HFFc6 (cell line): ENCODE measurements at regions not wholly inside any gene's neighbourhood (a gene's known extent, or its start where the extent isn't known, plus 50 kb on each side); places are given as distances from the start of the nearest gene placed in this dataset.

Experiments
- DNase-seq: peaks from one replicate; pipeline ENCODE4 v3.0.0-alpha.2; 2018
- H3K27ac Mint-ChIP-seq: 2 replicates; pipeline ENCODE4 v1.8.0; 2020; ENCODE audit warnings: mild to moderate bottlenecking, mixed read lengths
- H3K27me3 Mint-ChIP-seq: 2 replicates; pipeline ENCODE4 v1.8.0; 2021; ENCODE audit warnings: mild to moderate bottlenecking, moderate library complexity, mixed read lengths; ENCODE audit not compliant: insufficient read depth
- H3K36me3 Mint-ChIP-seq: 2 replicates; pipeline ENCODE4 v1.8.0; 2021; ENCODE audit warnings: low read depth, mixed read lengths
- H3K4me1 Mint-ChIP-seq: 2 replicates; pipeline ENCODE4 v1.8.0; 2020; ENCODE audit warnings: low read depth, mixed read lengths
- H3K4me3 Mint-ChIP-seq: 2 replicates; pipeline ENCODE4 v1.8.0; 2020; ENCODE audit warnings: mild to moderate bottlenecking, moderate library complexity, mixed read lengths
- H3K9me3 Mint-ChIP-seq: 2 replicates; pipeline ENCODE4 v1.8.0; 2020; ENCODE audit warnings: mild to moderate bottlenecking, mixed read lengths
- CTCF ChIP-seq: fragments of 200-600 bp; sonication (generic); IDR thresholded peaks from 2 replicates; pipeline ENCODE4 v1.5.0; 2021; ENCODE audit warnings: antibody characterized with exemption, mild to moderate bottlenecking

- Mint-ChIP-seq H3K9me3 (no peaks in the 10 kb centered on the region), H3K27ac (no peak overlapping the region), H3K36me3 (no peaks in the 10 kb centered on the region), H3K4me3 (no peak overlapping the region), H3K27me3 (peaks cover 14% of the 10 kb centered on the region), H3K4me1 (no peaks in the 10 kb centered on the region)
- no peak for DNase-seq
- TF ChIP-seq CTCF: no peak
These were observed 338.2 kb downstream of the UQCRFS1 start for GRCh38 chr19:28874742-28875141.

- Mint-ChIP-seq H3K27ac (no peak overlapping the region), H3K4me3 (no peak overlapping the region), H3K4me1 (no peaks in the 10 kb centered on the region), H3K36me3 (no peaks in the 10 kb centered on the region), H3K27me3 (peaks cover 17% of the 10 kb centered on the region), H3K9me3 (no peaks in the 10 kb centered on the region)
- TF ChIP-seq CTCF: no peak
- DNase-seq: no peak
These were observed 339.6 kb downstream of the UQCRFS1 start for GRCh38 chr19:28873301-28873700.

- H3K36me3 Mint-ChIP-seq: no peaks in the 10 kb centered on the region
These were observed 341.7 kb downstream of the UQCRFS1 start for GRCh38 chr19:28871099-28871725.

GRCh38 chr19:28869459-28869858 lies 343.5 kb downstream of the UQCRFS1 start:
- no peak for TF ChIP-seq CTCF
- H3K27me3 Mint-ChIP-seq: peaks cover 25% of the 10 kb centered on the region
- no peaks in the 10 kb centered on the region for H3K4me1 Mint-ChIP-seq
- no peak overlapping the region for H3K27ac Mint-ChIP-seq
- no peaks in the 10 kb centered on the region for H3K9me3 Mint-ChIP-seq
- DNase-seq: no peak
- no peak overlapping the region for H3K4me3 Mint-ChIP-seq
- no peaks in the 10 kb centered on the region for H3K36me3 Mint-ChIP-seq

More at GRCh38 chr19:28871099-28871725, 341.7 kb downstream of the UQCRFS1 start:
- no peak for TF ChIP-seq CTCF
- Mint-ChIP-seq H3K27ac (no peak overlapping the region), H3K4me3 (no peak overlapping the region), H3K4me1 (no peaks in the 10 kb centered on the region), H3K27me3 (peaks cover 24% of the 10 kb centered on the region), H3K9me3 (no peaks in the 10 kb centered on the region)
- no peak for DNase-seq

GRCh38 chr19:28868836-28869235 lies 344.1 kb downstream of the UQCRFS1 start:
- H3K9me3 Mint-ChIP-seq: no peaks in the 10 kb centered on the region

More at GRCh38 chr19:28868836-28869235, 344.1 kb downstream of the UQCRFS1 start:
- H3K36me3 Mint-ChIP-seq: no peaks in the 10 kb centered on the region
- no peak overlapping the region for H3K27ac Mint-ChIP-seq
- no peak overlapping the region for H3K4me3 Mint-ChIP-seq
- H3K27me3 Mint-ChIP-seq: peaks cover 24% of the 10 kb centered on the region
- no peak for DNase-seq
- no peak for TF ChIP-seq CTCF
- no peaks in the 10 kb centered on the region for H3K4me1 Mint-ChIP-seq
